Gastroesophageal sphincter (tissue), 3 donors: ENCODE measurements at regions not wholly inside any gene's neighbourhood (a gene's known extent, or its start where the extent isn't known, plus 50 kb on each side); places are given as distances from the start of the nearest gene placed in this dataset.

Source experiments
- CTCF ChIP-seq, 4 experiments: fragments of 200-600 bp in 2 of 4; fragments of 450-650 bp in 2 of 4; sonication (generic) in 1 of 4; IDR thresholded peaks; one replicate each; pipeline ENCODE4 v1.5.1; 2017 to 2019; ENCODE audit warnings: antibody characterized with exemption in 4 of 4, mild to moderate bottlenecking in 2 of 4, moderate library complexity in 2 of 4
- POLR2A ChIP-seq, 2 donors: fragments of 450-650 bp; IDR thresholded peaks; one replicate each; pipeline ENCODE4 v1.6.1; 2017; ENCODE audit warnings: antibody characterized with exemption in 2 of 2, mild to moderate bottlenecking in 2 of 2, moderate library complexity in 1 of 2
- POLR2AphosphoS5 ChIP-seq: sonication (generic); formaldehyde crosslinking; IDR thresholded peaks from one replicate; pipeline ENCODE4 v1.6.1; 2017; ENCODE audit warnings: antibody characterized with exemption

- TF ChIP-seq CTCF (IDR thresholded peaks at IDR 0.05) (no peak), POLR2AphosphoS5 (no peak), POLR2A (IDR thresholded peaks at IDR 0.05) (no peak)
These were observed 98.6 kb upstream of the DAP start for GRCh38 chr5:10859393-10860195.
